ENCODE measurements at regions not wholly inside any gene's neighbourhood (a gene's known extent, or its start where the extent isn't known, plus 50 kb on each side); places are given as distances from the start of the nearest gene placed in this dataset.

DNA sequence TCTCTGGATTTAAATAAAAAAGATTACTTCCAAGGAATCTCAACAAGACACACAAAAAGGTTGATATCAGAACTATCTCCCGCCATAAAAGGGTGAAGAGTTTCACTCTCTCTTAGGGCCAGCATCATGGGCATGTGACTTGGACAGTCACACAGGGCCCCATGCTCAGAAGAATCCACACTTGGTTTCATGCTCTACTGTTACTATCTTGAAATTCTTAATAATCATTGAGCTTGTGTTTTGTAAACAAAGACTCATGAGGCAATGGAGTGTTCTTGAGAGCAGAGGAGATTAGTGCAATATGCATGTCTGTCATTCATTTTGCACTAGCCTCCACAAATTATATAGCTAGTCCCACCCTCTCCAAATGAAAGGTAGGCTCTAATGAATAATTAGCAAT lies 58.4 kb downstream of the HMHB1 start:
- H3K4me3 ChIP-seq = no peak overlapping the region
- WGBS, 2 donors = 95 to 98% methylated on average over 1 of the region's 1 CpG
- ATAC-seq = no peak
- no peaks in the 10 kb centered on the region for H3K9me3 ChIP-seq
- no peak overlapping the region for H3K27ac ChIP-seq
- DNase-seq = no peak
- H3K36me3 ChIP-seq = no peaks in the 10 kb centered on the region
- no peaks in the 10 kb centered on the region for H3K27me3 ChIP-seq
- TF ChIP-seq, protein P1, sequence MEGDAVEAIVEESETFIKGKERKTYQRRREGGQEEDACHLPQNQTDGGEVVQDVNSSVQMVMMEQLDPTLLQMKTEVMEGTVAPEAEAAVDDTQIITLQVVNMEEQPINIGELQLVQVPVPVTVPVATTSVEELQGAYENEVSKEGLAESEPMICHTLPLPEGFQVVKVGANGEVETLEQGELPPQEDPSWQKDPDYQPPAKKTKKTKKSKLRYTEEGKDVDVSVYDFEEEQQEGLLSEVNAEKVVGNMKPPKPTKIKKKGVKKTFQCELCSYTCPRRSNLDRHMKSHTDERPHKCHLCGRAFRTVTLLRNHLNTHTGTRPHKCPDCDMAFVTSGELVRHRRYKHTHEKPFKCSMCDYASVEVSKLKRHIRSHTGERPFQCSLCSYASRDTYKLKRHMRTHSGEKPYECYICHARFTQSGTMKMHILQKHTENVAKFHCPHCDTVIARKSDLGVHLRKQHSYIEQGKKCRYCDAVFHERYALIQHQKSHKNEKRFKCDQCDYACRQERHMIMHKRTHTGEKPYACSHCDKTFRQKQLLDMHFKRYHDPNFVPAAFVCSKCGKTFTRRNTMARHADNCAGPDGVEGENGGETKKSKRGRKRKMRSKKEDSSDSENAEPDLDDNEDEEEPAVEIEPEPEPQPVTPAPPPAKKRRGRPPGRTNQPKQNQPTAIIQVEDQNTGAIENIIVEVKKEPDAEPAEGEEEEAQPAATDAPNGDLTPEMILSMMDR (IDR thresholded peaks at IDR 0.05) = no peak
- peaks cover 0 to 4% (median 0%) of the 10 kb centered on the region in 9 donors for H3K4me1 ChIP-seq
- intact Hi-C loops (cut with DNase I) = no loop called here

DNA sequence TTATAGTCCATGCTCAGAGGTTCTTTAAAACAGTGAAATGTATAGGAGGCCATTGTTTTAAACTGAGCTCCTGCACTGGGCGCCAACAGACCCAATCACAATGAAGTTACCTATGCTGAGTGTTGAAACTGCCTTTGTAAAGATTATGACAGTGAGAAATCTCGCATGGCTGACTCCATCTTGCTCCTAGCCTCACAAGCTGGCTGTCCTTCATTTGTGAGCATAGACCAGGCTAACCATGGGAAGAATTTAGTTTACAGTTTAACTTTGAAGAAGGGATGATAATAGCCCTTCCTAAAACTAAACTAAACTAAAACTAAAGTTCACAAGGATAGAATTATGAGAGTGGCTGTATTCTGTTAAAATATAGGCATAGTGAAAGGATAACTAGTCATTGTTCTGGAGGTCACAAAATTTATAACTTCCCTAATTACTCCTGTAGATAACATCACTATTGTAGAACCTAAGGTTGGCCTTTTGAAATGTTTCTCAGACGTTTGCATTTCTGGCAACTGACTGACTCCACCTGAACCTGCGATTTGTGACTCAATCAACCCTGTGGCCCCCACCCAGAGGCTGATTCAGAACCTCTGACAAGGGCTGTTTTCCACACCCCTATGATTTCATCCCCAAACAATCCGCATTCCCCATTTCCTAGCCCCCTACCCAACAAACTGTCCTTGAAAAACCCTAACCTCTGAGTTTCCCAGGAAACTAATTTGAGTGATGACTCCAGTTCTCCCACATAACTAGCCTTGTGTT lies 59.1 kb downstream of the HMHB1 start:
- ATAC-seq (no peak), DNase-seq (no peak)
- H3K27ac ChIP-seq = no peak overlapping the region
- WGBS, 2 donors = 75 to 82% methylated on average over 5 of the region's 5 CpGs
- no peaks in the 10 kb centered on the region for H3K36me3 ChIP-seq
- no peaks in the 10 kb centered on the region for H3K27me3 ChIP-seq
- H3K9me3 ChIP-seq = no peaks in the 10 kb centered on the region
- H3K4me1 ChIP-seq = no peaks in the 10 kb centered on the region
- H3K4me3 ChIP-seq = no peak overlapping the region
- TF ChIP-seq, protein P1 (IDR thresholded peaks at IDR 0.05) = no peak
- intact Hi-C loops (cut with DNase I) = no loop called here

GRCh38 chr5:143871672-143872071 lies 59.7 kb downstream of the HMHB1 start:
- no peaks in the 10 kb centered on the region for H3K4me1 ChIP-seq
- DNase-seq (no peak), ATAC-seq (no peak)
- no peak overlapping the region for H3K27ac ChIP-seq
- no peak overlapping the region for H3K4me3 ChIP-seq
- no peaks in the 10 kb centered on the region for H3K9me3 ChIP-seq
- TF ChIP-seq, protein P1 (IDR thresholded peaks at IDR 0.05) = no peak
- 52 to 87% methylated on average over 2 of the region's 2 CpGs for WGBS, 2 donors
- intact Hi-C loops (cut with DNase I) = no loop called here
- no peaks in the 10 kb centered on the region for H3K36me3 ChIP-seq
- H3K27me3 ChIP-seq = no peaks in the 10 kb centered on the region

DNA sequence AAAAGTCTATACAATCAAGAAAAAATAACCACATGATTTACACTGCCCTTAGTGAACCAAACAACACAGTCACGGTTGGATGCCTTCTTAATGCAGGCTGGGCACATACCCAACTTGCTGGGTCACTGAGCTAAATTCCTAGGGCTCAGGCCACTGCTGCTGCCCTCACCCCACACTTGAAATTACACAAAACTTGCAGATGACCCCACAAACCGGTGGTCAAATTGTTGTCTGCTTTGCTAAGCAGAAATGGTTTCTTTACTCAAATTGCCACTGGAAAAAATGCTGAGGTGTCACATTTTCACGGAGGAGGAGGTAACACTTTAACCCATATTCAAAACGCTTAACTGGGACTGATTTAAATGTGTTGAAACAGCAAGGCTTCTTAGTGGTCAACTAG lies 62.4 kb downstream of the HMHB1 start:
- no peaks in the 10 kb centered on the region for H3K9me3 ChIP-seq
- ATAC-seq (peak in 1 of 8 donors; percentile 64), DNase-seq (no peak)
- 55 to 74% methylated on average over 4 of the region's 4 CpGs for WGBS, 2 donors
- no peaks in the 10 kb centered on the region for H3K4me1 ChIP-seq
- H3K27ac ChIP-seq = no peak overlapping the region
- no peaks in the 10 kb centered on the region for H3K27me3 ChIP-seq
- no peak overlapping the region for H3K4me3 ChIP-seq
- H3K36me3 ChIP-seq = no peaks in the 10 kb centered on the region
- intact Hi-C loops (cut with DNase I) = no loop called here
- TF ChIP-seq, protein P1 (IDR thresholded peaks at IDR 0.05) = no peak

All from heart right ventricle (tissue), 16 donors.